Myocyte (in vitro differentiated cells): ENCODE measurements at regions not wholly inside any gene's neighbourhood (a gene's known extent, or its start where the extent isn't known, plus 50 kb on each side); places are given as distances from the start of the nearest gene placed in this dataset.
"Not testable (repeated sequence)": the region's sequence is repeated elsewhere in the genome, so short reads cannot be mapped to it uniquely, and the experiment has no call there.

ENCODE experiments used
- DNase-seq: peaks from one replicate; pipeline ENCODE4 v3.0.0-alpha.2; 2012; ENCODE audit warnings: low read depth

- DNase-seq: no peak
These were observed 83.8 kb upstream of the PPM1B start for GRCh38 chr2:44084850-44085249.

- no peak for DNase-seq
These were observed 82.0 kb upstream of the PPM1B start for GRCh38 chr2:44086629-44087028.

- peak; percentile 85 for DNase-seq
These were observed 81.5 kb upstream of the PPM1B start for GRCh38 chr2:44087036-44087713.

GRCh38 chr2:44087714-44088092, 81.0 kb upstream of the PPM1B start:
- no peak for DNase-seq

GRCh38 chr2:44092519-44092918, 76.2 kb upstream of the PPM1B start:
- not testable (repeated sequence) for DNase-seq

GRCh38 chr2:44093970-44094369, 74.7 kb upstream of the PPM1B start:
- DNase-seq: peak; percentile 70

- DNase-seq: peak; percentile 48
These were observed 71.3 kb upstream of the PPM1B start for GRCh38 chr2:44097322-44097907.

GRCh38 chr2:44098050-44098449, 70.6 kb upstream of the PPM1B start:
- DNase-seq: no peak

- no peak for DNase-seq
These were observed 69.8 kb upstream of the PPM1B start for GRCh38 chr2:44098891-44099290.

- peak; percentile 99 for DNase-seq
These were observed 68.3 kb upstream of the PPM1B start for GRCh38 chr2:44100351-44100750.

GRCh38 chr2:44101246-44101645, 67.4 kb upstream of the PPM1B start:
- DNase-seq: no peak

GRCh38 chr2:44102790-44103562, 65.7 kb upstream of the PPM1B start:
- peak; percentile 85 for DNase-seq

GRCh38 chr2:44103639-44104038, 65.0 kb upstream of the PPM1B start:
- DNase-seq: no peak

- DNase-seq: no peak
These were observed 63.8 kb upstream of the PPM1B start for GRCh38 chr2:44104855-44105271.

GRCh38 chr2:44106509-44106908, 62.2 kb upstream of the PPM1B start:
- DNase-seq: not testable (repeated sequence)

GRCh38 chr2:44107086-44107740, 61.5 kb upstream of the PPM1B start:
- DNase-seq: no peak

GRCh38 chr2:44107974-44108373, 60.7 kb upstream of the PPM1B start:
- DNase-seq: no peak

- DNase-seq: no peak
These were observed 59.5 kb upstream of the PPM1B start for GRCh38 chr2:44109166-44109565.

- DNase-seq: no peak
These were observed 58.2 kb upstream of the PPM1B start for GRCh38 chr2:44110444-44110843.

GRCh38 chr2:44112096-44112495, 56.6 kb upstream of the PPM1B start:
- DNase-seq: no peak

- no peak for DNase-seq
These were observed 52.4 kb upstream of the PPM1B start for GRCh38 chr2:44116319-44116718.

GRCh38 chr2:44118257-44118656, 50.4 kb upstream of the PPM1B start:
- DNase-seq: no peak
